Medulla oblongata (tissue), 1 donor: ENCODE measurements at regions not wholly inside any gene's neighbourhood (a gene's known extent, or its start where the extent isn't known, plus 50 kb on each side); places are given as distances from the start of the nearest gene placed in this dataset.

Source experiments
- DNase-seq: peaks from one replicate; pipeline ENCODE4 v3.0.0-alpha.2; 2015; ENCODE audit errors: extremely low spot score

DNA sequence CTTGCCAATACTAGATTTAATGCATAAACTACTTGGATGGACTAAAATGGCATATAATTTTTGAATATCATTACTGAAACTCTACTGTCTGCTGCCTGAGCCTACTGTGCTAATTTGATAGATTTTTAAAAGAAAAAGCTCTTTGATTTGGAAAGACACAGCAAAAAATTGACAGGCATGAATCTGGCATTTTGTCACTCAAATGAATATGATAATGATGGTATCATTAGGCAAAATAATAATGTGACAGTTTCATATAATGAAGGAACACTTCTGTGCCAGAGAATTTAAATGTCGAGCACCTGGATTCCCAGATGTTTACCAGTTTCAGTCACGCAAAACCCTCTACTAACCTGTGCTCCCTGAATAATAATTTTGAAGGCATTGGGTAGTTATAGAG lies 60.0 kb upstream of the SLC13A1 start:
- no peak for DNase-seq
